ENCODE measurements at regions not wholly inside any gene's neighbourhood (a gene's known extent, or its start where the extent isn't known, plus 50 kb on each side); places are given as distances from the start of the nearest gene placed in this dataset.

DNA sequence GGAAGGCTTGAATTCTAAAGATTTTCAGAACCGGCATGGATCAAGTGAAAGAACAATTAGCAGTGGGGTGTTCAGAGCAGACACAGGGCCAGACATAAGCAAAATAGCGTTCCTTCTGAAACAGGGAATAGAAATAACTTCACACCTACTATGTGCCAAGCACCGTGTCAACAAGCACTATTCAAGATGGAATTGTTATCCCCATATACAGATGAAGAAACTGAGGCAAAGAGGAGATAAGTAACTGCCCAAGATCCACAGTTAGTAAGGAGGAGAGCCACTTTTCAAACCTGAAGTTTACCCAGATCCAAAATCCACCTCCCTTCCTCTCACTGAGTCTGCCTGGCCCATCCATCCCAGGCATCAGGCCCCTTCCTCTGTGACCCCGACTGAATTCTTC is 73.6 kb upstream of the PIK3CG start:
- TF ChIP-seq EZH2 (IDR thresholded peaks at IDR 0.05; ENCODE audit: low read depth) (no peak), CTCF (conservative IDR thresholded peaks at IDR 0.05) (no peak)
